ENCODE measurements at regions not wholly inside any gene's neighbourhood (a gene's known extent, or its start where the extent isn't known, plus 50 kb on each side); places are given as distances from the start of the nearest gene placed in this dataset.

DNA sequence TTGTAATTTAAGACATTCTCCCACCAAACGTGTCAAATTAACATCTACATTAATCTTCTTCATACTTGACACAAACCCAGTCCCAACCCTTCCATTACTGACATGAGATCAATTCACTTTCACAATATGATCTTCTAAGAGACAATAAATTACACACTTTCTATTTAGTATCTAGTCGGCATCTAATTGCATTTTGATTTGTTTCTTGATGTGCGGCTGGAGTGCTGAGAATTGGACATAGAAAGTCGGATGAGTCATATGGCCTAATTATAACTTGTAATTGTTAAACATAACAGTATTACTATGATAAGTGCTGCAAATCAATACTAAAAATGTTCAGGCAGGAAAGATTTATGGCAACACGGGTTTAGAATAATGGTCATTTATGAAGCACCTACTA, 78.4 kb upstream of the RORA start:
- no peak for DNase-seq (ENCODE audit: low read depth in 2 of 3, low spot score in 2 of 3)

DNA sequence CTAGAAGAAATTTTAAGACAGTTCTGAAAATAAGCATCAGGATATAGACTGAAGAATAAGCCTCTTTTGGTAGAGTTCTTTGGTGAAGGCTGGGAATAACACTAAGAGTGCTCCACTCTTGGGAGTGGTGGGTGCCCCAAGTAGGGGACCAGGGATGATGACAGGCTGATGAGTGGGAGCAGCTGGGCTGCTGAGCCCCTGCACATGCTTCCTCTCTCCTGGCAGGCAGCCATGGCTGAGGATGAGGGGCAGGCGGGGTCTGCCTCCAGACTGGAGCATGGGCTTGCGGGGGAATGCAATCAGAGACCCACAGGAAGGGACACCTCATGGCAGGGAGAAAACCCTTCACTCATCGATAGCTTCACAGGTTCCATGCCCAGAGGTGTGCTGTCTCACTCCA, 72.6 kb upstream of the RORA start:
- DNase-seq (ENCODE audit: low read depth in 2 of 3, low spot score in 2 of 3): no peak

DNA sequence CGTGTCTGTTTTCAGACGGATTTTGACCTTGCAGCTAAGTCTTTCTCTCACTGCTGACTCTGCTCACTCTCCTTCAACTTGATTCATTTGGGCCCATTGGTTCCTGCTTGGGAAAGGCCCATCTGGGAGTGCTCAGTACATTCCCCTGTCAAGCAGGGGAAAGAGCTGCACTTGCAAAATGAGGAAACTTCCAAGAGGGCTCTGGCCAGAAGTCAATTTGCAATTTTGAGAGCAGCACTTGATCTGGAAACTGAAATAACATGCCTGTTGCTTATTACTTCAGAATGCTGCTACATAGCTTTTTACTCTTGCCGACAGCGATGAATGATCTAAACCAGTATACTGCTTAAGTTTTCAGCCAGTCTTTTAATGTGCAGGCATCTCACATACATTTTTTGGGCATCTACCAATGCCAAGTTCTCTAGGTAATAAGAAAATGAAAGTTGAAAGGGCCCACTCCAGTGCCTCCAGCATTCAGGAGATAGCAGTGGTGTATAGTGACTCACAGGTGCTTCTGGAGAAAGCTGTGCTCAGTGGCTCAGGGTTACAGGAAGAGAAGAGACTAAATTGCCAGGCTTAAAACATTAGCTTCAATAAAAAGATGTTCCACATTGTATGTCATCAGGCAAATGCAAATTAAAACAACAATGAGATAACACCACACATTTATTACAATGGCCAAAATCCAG, 70.1 kb upstream of the RORA start:
- DNase-seq (ENCODE audit: low read depth in 2 of 3, low spot score in 2 of 3): no peak

DNA sequence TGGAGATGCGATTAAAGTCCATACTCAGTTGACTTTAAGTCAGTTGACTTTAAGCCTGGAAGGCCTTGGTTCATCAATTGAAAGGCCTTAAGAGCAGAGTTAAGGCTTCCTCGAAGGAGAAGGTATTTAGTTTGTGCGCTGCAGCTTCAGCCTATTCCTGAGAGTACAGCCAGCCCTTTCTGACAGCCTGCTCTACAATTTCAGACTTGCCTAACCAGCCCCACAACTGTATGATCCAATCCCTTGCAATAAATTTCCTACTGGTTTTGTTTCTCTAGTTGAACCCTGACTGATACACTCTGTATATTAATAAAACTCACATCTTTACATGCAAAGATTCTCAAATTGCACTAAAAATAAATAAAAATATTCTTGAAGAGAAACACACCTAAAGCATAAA, 66.1 kb upstream of the RORA start:
- DNase-seq (ENCODE audit: low read depth in 2 of 3, low spot score in 2 of 3): no peak

DNA sequence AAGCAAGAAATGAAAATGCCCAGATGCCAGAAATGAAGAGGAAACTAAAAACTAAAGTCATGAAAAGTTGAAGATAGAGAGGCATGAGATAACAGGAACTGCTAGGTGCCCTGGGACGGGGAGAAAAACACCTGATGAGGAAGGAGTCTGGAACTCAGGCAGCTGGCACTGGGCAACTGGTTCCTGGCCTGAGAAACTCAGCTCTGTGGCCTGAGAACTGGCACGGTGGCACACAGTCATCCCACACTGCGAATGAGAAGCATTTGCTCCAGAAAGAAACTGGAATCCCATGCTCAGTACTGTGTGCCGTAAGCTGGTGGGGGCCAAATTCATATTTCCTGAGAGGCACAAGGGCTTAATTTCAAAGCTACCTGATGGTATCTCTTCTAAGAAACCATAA, 53.6 kb upstream of the RORA start:
- no peak for DNase-seq (ENCODE audit: low read depth in 2 of 3, low spot score in 2 of 3)

DNA sequence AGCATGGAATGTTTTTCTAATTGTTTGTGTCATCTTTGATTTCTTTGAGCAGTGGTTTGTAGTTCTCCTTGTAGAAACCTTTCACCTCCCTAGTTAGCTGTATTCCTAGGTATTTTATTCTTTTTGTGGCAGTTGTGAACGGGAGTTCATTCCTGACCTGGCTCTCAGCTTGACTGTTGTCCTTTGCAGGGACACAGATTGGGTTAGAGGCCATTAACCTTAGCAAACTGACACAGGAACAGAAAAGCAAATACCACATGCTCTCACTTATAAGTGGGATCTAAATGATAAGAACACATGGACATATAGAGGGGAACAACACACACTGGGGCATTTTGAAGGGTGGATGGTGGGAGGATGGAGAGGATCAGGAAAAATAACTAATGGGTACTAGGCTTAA, 52.2 kb upstream of the RORA start:
- DNase-seq (ENCODE audit: low read depth in 2 of 3, low spot score in 2 of 3): no peak
